RPMI8226 (cell line): ENCODE measurements at regions not wholly inside any gene's neighbourhood (a gene's known extent, or its start where the extent isn't known, plus 50 kb on each side); places are given as distances from the start of the nearest gene placed in this dataset.
"Not testable (repeated sequence)": the region's sequence is repeated elsewhere in the genome, so short reads cannot be mapped to it uniquely, and the experiment has no call there.

Experiments
- DNase-seq: peaks from one replicate; pipeline ENCODE4 v3.0.0-alpha.2; 2015

DNA sequence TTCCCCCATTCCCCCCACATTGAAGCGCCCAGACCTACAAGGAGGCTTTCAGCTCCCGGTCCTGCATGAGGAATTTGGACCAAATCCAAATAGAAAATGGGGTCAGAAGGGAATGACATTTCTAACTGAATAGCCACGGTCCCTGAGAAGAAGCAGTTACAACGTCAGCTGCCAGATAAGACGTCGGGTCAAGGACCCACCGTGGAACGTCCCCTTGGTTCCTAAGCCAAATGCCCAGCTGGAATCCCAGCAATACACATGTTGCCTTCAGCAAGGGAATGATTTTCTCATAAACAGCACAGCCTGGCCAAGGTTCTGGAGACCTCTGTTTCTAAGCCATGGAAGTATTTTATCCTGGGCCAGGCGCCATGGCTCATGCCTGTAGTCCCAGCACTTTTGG lies 109.1 kb upstream of the PEG3 start:
- DNase-seq, result no peak

DNA sequence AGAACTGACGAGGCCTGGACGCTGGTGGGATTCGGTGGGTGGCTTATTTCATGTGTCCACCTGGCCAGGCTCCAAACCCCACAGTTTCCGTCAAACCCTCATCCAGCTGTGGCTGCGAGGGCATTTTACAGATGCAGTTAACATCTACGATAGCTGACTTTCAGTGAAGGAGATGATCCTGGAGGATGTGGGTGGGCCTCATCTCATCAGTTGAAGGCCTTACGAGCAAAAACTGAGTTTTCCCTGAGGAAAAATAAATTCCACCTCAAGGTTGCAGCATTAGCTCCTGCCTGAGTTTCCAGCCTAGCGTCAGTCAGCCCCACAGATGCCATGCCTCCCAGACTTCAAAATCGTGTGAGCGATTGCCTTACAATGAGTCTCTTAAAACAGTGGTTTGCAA lies 111.1 kb upstream of the PEG3 start:
- DNase-seq, result no peak

GRCh38 chr19:56953470-56953869 lies 112.9 kb upstream of the PEG3 start:
- DNase-seq, result no peak

- DNase-seq, result no peak
Measured at GRCh38 chr19:56955637-56956216, 115.2 kb upstream of the PEG3 start.

DNA sequence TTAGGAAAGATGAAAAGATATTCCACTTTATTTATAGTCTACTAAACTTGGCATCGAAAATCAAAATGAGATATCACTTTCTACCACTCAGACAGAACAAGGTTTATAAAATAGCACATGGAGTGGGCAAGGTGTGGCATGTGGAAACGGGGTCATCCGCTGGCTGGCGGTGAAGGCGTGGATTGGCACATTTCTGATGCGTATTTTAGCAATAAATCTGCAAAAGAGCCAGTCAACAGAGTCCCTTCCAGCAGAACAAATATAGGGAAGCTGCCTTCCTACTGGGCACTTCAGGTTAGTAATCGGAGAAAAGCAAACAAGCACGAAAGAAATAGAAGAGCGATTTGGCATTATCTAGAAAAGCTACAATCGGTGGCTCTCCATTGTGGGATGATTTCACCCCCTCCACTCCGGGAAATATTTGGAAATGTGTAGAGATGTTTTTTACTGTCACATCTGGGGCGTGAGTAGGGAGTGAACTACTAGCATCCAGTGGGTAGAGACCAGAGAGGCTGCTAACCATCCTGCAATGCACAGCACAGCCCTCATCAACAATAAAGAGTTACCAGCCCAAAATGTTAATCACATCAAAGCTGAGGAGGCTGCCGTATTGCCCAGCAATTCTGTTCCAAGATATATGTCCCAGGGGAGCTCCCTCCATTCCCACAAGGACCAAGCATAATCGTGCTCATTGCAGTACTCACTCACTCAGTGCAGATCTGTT lies 116.1 kb upstream of the PEG3 start:
- DNase-seq, result no peak

DNA sequence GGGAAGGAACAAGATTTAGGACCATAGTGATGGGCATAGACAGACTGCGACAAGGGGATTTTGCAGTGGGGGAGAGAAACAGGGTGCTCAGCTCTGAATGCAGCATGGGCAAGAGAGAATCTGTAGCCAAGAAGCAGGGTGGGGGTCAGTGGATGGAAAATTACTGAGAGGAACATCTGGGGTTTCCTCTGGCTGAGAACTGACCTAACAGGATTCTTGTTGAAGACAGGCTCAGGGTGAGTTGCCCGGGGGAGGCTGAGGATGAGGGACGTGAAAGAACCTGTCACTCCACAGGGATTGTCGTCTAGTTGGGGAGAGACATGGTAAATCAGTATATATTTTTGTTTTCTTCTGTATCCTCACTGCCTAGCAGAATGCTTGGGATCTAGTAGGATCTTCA lies 118.7 kb upstream of the PEG3 start:
- no peak for DNase-seq

DNA sequence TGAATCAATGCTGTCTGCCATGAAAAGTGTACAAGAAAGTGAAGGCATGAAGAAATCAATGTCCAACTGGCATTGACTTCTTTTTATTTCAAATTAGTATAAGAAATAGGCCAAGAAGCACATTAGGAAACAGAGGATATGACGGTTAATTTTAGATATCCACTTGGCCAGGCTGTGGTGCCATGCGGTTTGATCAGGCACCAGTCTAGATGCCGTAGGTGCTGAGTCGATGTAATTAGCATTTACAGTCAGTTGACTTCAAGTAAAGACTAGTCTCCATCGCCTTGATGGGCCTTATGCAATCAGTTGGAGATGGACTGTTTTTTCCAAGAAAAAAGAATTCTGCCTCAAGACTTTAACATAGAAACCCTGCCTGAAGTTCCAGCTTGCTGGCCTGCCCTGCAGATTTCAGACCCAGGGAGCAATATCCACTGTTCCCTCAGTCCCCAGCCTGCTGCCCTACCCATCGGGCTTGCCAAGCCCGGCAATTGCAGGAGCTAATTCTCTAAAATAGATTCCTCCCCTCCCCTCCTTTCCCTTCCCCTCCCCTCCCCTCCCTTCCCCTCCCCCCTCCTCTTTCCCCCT lies 120.5 kb upstream of the PEG3 start:
- DNase-seq, result no peak

- DNase-seq, result no peak
Measured at GRCh38 chr19:56964410-56964920, 123.9 kb upstream of the PEG3 start.

DNA sequence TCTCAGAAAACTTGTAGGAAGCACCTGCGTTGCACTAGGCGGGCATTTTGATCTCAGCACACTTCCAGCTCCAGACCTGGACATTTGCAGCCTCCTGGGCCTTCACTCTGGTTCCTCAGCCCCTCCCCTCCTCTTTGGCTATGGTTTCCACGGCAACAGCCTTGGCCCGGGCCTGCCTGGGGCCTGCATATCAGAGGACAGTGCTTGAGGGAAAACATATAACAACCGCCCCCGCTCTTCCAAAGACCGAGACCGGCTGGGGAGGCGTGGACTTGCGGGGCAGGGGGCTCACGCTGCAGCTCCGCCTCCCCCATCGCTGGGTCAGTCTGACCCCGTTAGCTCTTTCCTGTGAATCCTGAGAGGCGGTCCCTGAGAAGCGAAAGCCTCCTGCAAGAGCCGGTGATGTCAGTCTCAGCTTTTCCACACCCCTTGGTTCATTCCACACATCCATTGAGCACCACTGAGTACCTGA lies 125.7 kb upstream of the PEG3 start:
- no peak for DNase-seq

DNA sequence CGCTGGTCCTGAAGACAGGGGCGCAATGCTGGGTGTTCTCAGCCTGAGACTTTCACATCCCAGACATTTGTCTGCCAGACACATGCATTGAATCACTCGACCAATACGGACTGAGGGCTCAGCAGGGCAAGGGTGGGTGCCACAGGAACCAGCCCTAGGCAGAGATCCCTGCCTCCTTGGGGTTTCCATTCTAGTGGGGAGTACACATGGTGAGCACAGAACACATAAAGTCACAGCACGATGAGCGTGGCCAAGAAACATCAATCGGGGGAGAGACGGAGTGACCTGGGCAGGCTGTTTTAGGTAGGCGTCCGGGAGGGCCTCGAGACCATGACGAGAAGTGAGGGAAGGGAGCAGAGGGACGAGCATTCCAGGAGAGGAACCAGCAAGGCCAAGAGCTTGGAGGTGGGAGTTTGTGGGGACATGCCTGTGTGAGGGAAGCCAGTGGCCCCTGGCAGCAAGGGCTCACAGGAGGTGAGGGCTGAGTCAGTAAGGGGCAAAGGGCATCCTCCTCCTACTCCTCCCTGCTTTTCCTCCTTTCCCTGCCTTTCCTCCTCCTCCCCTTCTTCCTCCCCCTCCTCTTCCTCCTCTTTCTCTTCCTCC lies 126.3 kb upstream of the PEG3 start:
- no peak for DNase-seq

DNA sequence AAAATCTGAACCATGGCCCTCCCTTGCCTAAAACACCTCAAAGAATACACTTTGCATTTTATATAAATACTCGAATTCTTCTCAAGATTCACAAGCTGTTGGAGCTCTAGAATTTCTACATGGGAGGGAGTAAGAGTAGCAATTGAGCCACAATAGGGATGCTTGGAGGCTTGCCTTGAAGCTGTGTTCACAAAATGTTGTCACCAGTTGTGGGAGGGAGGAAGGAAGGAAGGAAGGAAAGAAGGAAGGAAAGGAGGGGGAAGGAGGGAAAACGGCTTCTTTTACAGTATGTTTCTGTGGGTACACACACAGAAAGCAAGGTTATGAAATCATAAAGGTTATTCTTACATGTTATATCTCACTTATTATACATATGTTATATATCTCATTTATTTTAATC lies 128.6 kb upstream of the PEG3 start:
- DNase-seq, result no peak

GRCh38 chr19:56969759-56970178 lies 129.2 kb upstream of the PEG3 start:
- DNase-seq, result no peak

GRCh38 chr19:56971230-56971629 lies 130.7 kb upstream of the PEG3 start:
- no peak for DNase-seq

DNA sequence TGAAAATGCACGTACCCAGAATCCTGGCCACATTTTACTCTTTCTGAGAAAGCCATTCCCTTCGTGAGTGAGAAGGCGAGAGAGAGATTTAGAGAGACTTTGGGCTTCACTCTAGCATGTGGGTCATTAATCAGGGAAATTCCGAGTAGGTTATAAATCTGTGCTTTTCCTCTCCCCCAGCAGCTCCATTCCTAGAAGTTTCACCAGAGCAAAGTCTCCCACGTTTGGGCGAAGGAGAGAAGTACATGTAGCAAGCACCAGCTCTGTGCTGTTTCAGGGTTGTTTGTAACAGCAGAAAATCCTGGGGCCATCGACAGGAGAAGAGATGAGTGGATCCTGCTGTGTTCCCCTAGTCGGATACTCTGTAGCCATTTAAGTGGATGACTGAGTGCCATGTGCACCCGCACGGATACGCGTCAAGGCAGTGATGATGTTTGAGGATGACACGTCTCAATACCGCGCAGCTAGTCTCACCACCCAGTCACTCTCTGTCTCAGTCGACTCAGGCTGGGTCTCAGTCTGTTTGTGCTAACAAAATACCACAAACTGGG lies 131.8 kb upstream of the PEG3 start:
- no peak for DNase-seq

DNA sequence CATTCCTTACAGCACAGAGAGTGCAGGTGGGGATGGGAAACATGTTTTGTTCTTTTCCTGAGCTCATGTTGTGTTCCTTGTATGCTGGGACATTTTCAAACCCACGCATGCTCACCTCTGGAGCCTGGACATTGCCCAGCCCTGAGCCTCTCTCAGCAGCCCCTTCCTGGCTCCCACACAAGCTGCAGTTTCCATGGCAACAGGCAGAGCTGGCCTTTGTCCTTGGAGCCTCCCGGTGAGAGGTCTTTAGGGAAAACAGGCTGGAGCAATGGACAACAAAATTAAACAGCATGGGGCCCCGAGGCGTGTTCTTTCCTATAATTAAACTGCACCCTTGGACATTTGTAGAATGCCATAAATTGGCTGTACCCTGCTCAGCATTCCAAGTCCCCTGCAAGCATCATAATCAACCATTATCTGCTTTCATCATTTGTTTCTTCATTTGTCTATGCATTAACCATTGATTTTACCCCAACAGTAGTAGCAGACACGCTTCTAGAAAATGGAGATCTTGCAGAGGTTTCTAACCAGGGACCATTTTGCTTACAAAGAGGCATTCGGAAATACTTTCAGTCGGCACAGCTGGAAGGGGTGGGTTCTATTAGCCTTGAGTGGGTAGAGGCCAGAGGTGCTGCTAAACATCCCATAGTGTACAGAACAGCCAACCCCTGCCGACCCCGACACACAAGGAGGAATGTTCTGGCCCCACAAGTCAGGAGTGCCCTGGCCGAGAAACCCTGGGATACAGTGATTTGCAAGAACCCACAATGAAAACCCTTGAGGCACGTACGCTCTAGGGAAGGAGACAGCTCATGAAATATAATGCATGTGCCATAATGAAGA lies 133.4 kb upstream of the PEG3 start:
- no peak for DNase-seq

- no peak for DNase-seq
Measured at GRCh38 chr19:56974556-56975207, 134.2 kb upstream of the PEG3 start.

DNA sequence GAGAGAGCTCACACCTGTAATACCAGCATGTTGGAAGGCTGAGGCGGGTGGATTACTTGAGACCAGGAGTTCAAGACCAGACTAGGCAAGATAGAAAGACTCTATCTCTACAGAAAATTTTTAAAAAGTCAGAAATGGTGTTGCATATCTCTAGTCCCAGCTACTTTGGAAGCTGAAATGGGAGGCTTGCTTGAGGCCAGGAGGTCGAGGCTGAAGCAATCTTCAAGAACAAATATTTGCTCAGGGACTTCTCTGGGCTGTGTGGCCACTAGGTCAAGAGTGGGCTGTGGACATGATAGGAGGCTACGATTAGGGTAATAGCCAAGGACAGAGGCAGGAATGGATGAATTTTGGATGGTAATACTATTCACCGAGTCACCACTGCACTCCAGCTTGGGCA lies 135.8 kb upstream of the PEG3 start:
- no peak for DNase-seq

DNA sequence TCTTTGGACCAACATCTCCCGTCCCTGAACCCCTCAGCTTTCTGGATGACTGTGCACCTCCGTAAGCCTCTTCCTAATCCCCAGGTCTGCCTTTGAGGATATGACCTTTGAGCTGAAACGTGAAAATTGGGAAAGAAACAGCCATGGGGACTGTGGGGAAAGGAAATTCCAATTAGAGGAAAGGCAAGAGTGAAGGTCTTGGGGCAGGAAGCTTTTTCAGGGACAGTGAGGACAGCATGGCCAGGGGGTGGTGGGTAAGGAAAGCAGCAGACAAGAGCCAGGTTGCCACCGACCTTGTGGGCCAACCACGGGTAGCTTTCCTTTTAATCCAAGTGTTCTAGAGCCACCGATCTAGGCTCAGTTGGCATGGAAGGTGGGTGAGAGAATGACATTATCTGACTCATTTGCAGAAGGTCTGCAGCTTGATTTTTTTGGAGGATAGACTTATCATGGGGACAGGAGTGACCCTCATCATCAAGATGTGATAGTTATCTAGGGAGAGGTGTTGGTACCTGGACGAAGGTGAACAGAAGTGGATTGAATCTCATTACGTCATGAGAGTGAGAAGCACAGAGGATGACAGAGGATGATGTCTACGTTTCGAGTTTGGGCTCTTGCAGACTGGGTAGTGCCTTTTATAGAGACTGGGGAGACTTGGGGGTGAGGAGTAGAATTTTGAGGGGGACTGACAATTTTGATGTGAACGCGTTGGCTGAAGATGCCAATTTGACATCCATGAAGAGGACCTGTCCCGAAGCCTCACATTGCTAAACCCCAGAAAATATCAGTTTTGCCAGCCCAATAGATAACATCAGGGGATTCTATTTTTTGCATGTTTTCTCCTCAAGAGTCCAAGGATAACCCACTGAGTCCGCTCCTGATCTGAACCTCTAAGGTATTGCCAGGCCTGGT lies 136.7 kb upstream of the PEG3 start:
- DNase-seq, result no peak

DNA sequence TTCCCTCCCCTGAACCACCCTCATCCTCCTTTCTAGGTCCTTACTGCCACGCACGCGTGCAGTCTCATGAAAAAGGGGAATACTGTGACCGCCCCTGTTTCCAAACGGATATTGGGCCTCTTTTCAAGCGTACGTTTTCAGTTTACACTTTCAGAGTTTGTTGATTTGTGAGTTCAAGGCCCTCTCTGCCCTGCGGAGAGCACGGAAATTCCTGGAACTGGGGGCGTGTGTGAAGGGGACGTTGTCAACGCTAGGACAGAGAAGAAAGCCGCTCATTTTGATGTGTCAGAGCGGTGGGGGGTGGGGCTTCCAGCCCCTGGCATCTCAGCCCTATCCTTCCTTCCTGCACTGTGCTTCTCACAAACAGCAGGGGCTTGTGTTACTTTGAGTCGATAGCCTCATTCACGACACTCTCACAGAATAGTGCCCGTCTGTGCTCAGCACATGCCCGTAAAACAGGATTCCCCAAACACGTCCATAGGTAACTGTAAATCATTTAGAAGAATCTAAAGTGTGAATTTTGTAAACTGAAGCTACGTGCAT lies 137.6 kb upstream of the PEG3 start:
- no peak for DNase-seq

- not testable (repeated sequence) for DNase-seq
Measured at GRCh38 chr19:56980326-56980725, 139.5 kb upstream of the USP29 start.

DNA sequence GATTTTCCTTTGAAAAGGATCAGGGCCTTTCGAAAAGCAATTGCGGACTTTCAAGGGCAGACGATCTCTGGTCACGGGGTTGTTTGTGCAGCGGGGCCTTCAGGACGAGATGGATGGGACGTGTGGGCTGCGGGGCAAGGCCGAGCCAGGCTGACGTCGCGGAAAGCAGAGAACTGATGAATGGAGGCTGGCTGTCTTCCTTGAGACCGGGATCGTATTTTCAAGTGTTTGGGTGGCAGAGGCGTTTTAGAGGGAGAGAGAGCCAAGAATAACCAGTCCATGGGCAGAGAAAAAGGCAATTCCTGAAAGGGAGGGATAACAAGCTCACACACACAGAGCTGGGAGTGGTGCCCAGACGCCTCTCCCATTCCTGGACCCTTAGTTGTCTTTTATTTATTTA lies 138.9 kb upstream of the USP29 start:
- no peak for DNase-seq
